PC-3 (cell line): ENCODE measurements at regions not wholly inside any gene's neighbourhood (a gene's known extent, or its start where the extent isn't known, plus 50 kb on each side); places are given as distances from the start of the nearest gene placed in this dataset.

Experiments used
- ATAC-seq: fragments of 200-7000 bp; cut with Tn5 transposase; 2 replicates; pipeline ENCODE4 v1.9.1; 2020; ENCODE audit warnings: mild to moderate bottlenecking, moderate library complexity
- BruUV-seq: library from RNA; stranded (reverse); fragments of 400-500 nt; replicated peaks from 2 replicates; lab custom pipeline; 2021; lab: Mats Ljungman, UMichigan
- CTCF ChIA-PET: fragments of 300-600 bp; sonication (Branson Sonifier 250); formaldehyde crosslinking; loops from one replicate; lab custom pipeline; 2022; ENCODE audit warnings: antibody characterized with exemption; lab: Charles Lee
- POLR2A ChIA-PET: fragments of 300-600 bp; sonication (Branson Sonifier 250); formaldehyde crosslinking; loops from one replicate; lab custom pipeline; 2022; ENCODE audit warnings: antibody characterized with exemption; ENCODE audit not compliant: unreplicated experiment; lab: Charles Lee
- DNase-seq: peaks from one replicate; pipeline ENCODE4 v3.0.0-alpha.2; 2015
- H2AFZ ChIP-seq: fragments of 300-600 bp; sonication (generic); 2 replicates; pipeline ENCODE4 v1.6.0; 2016; ENCODE audit warnings: antibody characterized with exemption, low read length
- H3F3A ChIP-seq: fragments of 300-600 bp; sonication (generic); one replicate; pipeline ENCODE4 v1.6.0; 2017; ENCODE audit warnings: antibody characterized with exemption, low read length, control low read depth, mild to moderate bottlenecking; ENCODE audit not compliant: unreplicated experiment
- H3K27ac ChIP-seq: fragments of 300-600 bp; sonication (generic); 2 replicates; pipeline ENCODE4 v1.5.1; 2016; ENCODE audit warnings: mild to moderate bottlenecking, low read length
- H3K27me3 ChIP-seq: fragments of 300-600 bp; sonication (generic); 2 replicates; pipeline ENCODE4 v1.6.1; 2016; ENCODE audit warnings: low read length, mixed read lengths
- H3K36me3 ChIP-seq: fragments of 300-600 bp; sonication (generic); 2 replicates; pipeline ENCODE4 v1.6.1; 2016; ENCODE audit warnings: low read depth, mixed run types, low read length, mixed read lengths
- H3K4me1 ChIP-seq: fragments of 300-600 bp; sonication (generic); 2 replicates; pipeline ENCODE4 v1.5.1; 2016; ENCODE audit warnings: low read length; ENCODE audit not compliant: insufficient read depth
- H3K4me2 ChIP-seq: fragments of 300-600 bp; sonication (generic); 2 replicates; pipeline ENCODE4 v1.6.0; 2016; ENCODE audit warnings: low read length
- H3K4me3 ChIP-seq: fragments of 300-600 bp; sonication (generic); 2 replicates; pipeline ENCODE4 v1.5.1; 2016; ENCODE audit warnings: mild to moderate bottlenecking, low read length, mixed read lengths
- H3K79me2 ChIP-seq: fragments of 300-600 bp; sonication (generic); 2 replicates; pipeline ENCODE4 v1.6.1; 2017; ENCODE audit warnings: low read length, mixed read lengths
- H3K9ac ChIP-seq: fragments of 300-600 bp; sonication (generic); 2 replicates; pipeline ENCODE4 v1.6.0; 2016; ENCODE audit warnings: mild to moderate bottlenecking, low read length
- H3K9me2 ChIP-seq: fragments of 300-600 bp; sonication (generic); replicated peaks from 2 replicates; pipeline ENCODE4 v1.6.1; 2016; ENCODE audit warnings: mixed run types, low read length, mixed read lengths
- H3K9me3 ChIP-seq: fragments of 300-600 bp; sonication (generic); 2 replicates; pipeline ENCODE4 v1.6.1; 2016; ENCODE audit warnings: low read length, mixed read lengths
- H4K20me1 ChIP-seq: fragments of 300-600 bp; sonication (generic); 2 replicates; pipeline ENCODE4 v1.6.1; 2016; ENCODE audit warnings: low read length, mixed read lengths
- EZH2 ChIP-seq: fragments of 300-600 bp; sonication (generic); IDR thresholded peaks from one replicate; pipeline ENCODE4 v1.6.1; 2017; ENCODE audit warnings: antibody characterized with exemption, mild to moderate bottlenecking, low read length; ENCODE audit not compliant: unreplicated experiment
- EZH2phosphoT487 ChIP-seq: fragments of 300-600 bp; sonication (generic); IDR thresholded peaks from 2 replicates; pipeline ENCODE4 v1.6.1; 2018; ENCODE audit warnings: mild to moderate bottlenecking, antibody characterized with exemption, low read length, borderline replicate concordance
- intact Hi-C: fragments of 100-400 bp; cut with micrococcal nuclease; formaldehyde crosslinking; loops from 2 replicates; pipeline ENCODE4 v1.9.0; 2023
- TF ChIP-seq, protein P1 (sequence below): fragments of 300-600 bp; sonication (generic); conservative IDR thresholded peaks from 2 replicates; pipeline ENCODE4 v1.5.1; 2017; ENCODE audit warnings: antibody characterized with exemption, low read depth, mild to moderate bottlenecking, low read length

DNA sequence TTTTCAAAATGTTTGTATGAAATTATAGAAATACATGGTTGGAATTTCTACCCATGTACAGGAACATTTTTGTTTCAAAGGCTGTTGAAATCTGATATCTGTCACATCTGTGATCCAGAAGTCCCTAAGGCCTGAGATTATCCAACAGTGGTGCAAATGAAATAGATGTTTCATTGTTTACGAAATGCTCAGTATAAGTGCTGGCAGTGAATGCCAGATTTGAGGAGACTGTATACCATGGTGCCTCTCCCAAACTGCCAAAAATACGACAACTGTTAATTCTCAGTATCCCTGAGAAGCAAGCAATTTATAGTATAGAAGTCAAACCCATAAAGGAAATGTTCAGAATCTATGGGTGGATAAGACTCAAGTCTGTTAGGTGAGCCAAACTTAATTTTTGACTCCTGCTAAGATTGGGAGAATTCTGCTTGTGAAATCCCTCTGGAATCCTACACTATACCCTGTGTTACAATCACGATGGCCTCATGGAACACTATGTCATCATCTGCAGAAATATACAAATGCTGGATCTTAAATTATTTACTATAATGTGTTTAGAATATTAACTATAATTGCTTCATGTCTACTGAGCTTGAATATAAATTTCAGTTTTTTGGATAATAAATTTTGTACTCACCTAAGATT is 71.2 kb upstream of the DOCK10 start:
- ChIA-PET POLR2A (no interaction called here), CTCF (no interaction called here)
- TF ChIP-seq EZH2phosphoT487 (no peak), EZH2 (no peak)
- TF ChIP-seq, protein P1, sequence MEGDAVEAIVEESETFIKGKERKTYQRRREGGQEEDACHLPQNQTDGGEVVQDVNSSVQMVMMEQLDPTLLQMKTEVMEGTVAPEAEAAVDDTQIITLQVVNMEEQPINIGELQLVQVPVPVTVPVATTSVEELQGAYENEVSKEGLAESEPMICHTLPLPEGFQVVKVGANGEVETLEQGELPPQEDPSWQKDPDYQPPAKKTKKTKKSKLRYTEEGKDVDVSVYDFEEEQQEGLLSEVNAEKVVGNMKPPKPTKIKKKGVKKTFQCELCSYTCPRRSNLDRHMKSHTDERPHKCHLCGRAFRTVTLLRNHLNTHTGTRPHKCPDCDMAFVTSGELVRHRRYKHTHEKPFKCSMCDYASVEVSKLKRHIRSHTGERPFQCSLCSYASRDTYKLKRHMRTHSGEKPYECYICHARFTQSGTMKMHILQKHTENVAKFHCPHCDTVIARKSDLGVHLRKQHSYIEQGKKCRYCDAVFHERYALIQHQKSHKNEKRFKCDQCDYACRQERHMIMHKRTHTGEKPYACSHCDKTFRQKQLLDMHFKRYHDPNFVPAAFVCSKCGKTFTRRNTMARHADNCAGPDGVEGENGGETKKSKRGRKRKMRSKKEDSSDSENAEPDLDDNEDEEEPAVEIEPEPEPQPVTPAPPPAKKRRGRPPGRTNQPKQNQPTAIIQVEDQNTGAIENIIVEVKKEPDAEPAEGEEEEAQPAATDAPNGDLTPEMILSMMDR: no peak
- intact Hi-C loops: no loop called here
- Histone ChIP-seq H3K36me3 (no peaks in the 10 kb centered on the region), H4K20me1 (no peaks in the 10 kb centered on the region), H3K27ac (no peak overlapping the region), H3K4me2 (no peak overlapping the region), H3K9me3 (no peaks in the 10 kb centered on the region), H3K9me2 (no peaks in the 10 kb centered on the region), H3K4me3 (no peak overlapping the region), H3K4me1 (peaks cover 14% of the 10 kb centered on the region), H3F3A (no peaks in the 10 kb centered on the region), H2AFZ (no peak overlapping the region), H3K79me2 (no peaks in the 10 kb centered on the region), H3K9ac (no peak overlapping the region), H3K27me3 (no peaks in the 10 kb centered on the region)
- no TSS peak for BruUV-seq
- DNase-seq (no peak), ATAC-seq (no peak)

DNA sequence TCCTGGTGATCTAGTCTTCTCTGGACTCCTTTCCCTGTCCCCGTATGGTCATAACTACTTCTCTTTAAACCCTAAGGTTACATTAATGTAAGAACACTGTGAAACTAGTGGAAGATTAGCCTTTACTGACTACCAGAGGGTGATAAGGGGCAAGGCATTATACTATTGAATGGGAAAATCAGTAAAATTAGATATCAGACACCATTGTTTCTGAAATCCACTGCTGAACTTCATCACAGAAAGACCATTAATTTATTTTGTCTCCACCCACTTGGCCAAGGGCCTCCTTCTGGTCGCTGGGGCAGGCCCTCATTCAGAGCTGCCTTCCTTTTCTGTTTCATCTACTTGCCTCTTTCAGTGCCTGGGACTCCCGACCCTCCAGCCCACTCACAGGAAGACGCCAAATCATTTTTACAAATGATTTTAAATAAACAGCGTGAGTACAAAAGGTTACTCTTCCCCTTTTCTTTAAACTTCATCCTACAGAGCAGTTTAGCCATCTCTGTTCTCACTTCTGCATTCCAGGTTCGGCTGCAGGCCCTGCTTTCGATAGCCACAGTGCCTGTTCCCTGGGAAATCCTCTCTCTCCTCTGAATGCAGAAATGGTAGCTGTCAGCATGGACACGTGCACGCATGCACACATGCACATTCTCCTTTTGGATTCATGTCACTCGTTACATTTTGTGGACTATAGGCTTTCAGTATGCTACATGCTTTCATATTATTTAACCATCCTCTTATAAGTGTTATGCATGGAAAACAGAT is 70.3 kb upstream of the DOCK10 start:
- H3K9ac ChIP-seq: no peak overlapping the region
- no peaks in the 10 kb centered on the region for H3K9me3 ChIP-seq
- H3K27me3 ChIP-seq: no peaks in the 10 kb centered on the region
- ChIA-PET CTCF (no interaction called here), POLR2A (no interaction called here)
- no peak overlapping the region for H3K27ac ChIP-seq
- no peaks in the 10 kb centered on the region for H4K20me1 ChIP-seq
- peak overlapping the region; percentile 19; the same call in 1 of the 2 replicates for H2AFZ ChIP-seq
- H3K4me2 ChIP-seq: no peak overlapping the region
- H3K36me3 ChIP-seq: no peaks in the 10 kb centered on the region
- intact Hi-C loops: no loop called here
- no peaks in the 10 kb centered on the region for H3K9me2 ChIP-seq
- DNase-seq: no peak
- H3K4me3 ChIP-seq: no peak overlapping the region
- H3F3A ChIP-seq: no peaks in the 10 kb centered on the region
- BruUV-seq: no TSS peak
- TF ChIP-seq EZH2 (no peak), EZH2phosphoT487 (no peak)
- TF ChIP-seq, protein P1: no peak
- H3K4me1 ChIP-seq: peaks cover 10% of the 10 kb centered on the region
- no peaks in the 10 kb centered on the region for H3K79me2 ChIP-seq
- no peak for ATAC-seq

DNA sequence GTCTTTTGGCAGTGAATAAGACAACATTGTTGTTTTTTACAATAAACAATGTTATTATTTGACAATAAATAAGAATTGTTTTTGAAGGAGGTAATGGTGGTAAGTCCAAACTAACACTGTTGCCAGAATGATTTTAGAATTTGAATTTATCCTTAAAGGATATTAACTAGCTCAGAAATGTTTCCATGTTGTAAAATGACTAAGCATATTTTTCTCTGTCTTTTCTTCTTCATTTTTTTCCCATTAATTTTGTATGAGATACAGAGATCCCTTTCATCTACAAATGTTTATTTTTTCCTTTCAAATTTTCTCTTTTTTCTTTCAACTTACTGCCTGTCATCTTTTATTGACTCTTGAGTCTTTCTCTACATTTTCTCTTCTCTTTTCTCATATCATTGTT is 66.5 kb upstream of the DOCK10 start:
- Histone ChIP-seq H3K27me3 (no peaks in the 10 kb centered on the region), H3F3A (no peaks in the 10 kb centered on the region), H3K4me2 (no peak overlapping the region), H3K36me3 (no peaks in the 10 kb centered on the region), H3K79me2 (no peaks in the 10 kb centered on the region), H3K27ac (no peak overlapping the region), H3K4me3 (no peak overlapping the region), H2AFZ (no peak overlapping the region), H4K20me1 (no peaks in the 10 kb centered on the region), H3K9me3 (no peaks in the 10 kb centered on the region), H3K4me1 (peaks cover 19% of the 10 kb centered on the region), H3K9me2 (no peaks in the 10 kb centered on the region), H3K9ac (no peak overlapping the region)
- BruUV-seq: no TSS peak
- ChIA-PET POLR2A (interaction anchor here (0.6 to 0.7 kb wide), 2 partner anchors 52 to 513 kb away, joined by 4 to 8 read pairs; no protein-coding TSS in a partner anchor), CTCF (no interaction called here)
- DNase-seq: no peak
- ATAC-seq: no peak
- TF ChIP-seq EZH2phosphoT487 (no peak), EZH2 (no peak)
- TF ChIP-seq, protein P1: no peak
- intact Hi-C loops: no loop called here
